ENCODE measurements at regions not wholly inside any gene's neighbourhood (a gene's known extent, or its start where the extent isn't known, plus 50 kb on each side); places are given as distances from the start of the nearest gene placed in this dataset.

DNA sequence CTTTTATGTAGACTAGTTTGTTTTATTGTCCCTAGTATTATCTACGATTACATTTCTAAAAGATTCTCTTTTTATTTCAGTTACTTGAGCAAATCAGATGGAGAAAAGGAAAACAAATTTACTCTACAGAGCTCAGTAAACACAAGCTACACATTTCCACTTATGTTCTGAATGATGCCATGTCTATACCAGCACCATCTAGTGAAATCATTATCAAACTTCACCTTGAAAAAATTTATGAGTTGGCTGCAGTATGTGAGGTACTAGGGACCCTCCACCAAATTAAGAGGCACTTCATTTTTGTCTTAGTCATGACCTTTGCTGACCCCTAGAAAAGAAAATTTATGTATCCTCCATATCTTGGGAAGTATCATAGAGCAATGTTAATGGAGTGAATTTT is 827.4 kb downstream of the SI start:
- DNase-seq (ENCODE audit: low read depth): no peak

DNA sequence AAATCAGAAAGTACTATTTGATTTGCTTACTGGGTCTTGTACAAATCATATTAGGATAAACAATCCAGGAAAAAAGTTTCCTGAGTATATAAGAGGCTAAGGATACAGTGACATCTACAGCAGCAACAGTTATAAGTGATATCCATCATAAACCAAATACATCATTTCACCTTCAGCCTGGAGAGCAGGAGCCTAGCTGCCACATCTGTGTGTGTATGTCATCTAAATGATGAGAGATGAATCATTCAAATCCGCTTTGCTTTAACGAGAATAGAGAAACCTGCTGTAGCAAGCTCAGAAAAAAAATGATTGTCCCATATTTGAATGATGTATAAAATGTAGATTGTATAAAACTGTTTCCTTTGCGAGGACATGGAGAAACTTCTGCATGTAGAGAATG is 841.4 kb downstream of the SI start:
- DNase-seq (ENCODE audit: low read depth): no peak

DNA sequence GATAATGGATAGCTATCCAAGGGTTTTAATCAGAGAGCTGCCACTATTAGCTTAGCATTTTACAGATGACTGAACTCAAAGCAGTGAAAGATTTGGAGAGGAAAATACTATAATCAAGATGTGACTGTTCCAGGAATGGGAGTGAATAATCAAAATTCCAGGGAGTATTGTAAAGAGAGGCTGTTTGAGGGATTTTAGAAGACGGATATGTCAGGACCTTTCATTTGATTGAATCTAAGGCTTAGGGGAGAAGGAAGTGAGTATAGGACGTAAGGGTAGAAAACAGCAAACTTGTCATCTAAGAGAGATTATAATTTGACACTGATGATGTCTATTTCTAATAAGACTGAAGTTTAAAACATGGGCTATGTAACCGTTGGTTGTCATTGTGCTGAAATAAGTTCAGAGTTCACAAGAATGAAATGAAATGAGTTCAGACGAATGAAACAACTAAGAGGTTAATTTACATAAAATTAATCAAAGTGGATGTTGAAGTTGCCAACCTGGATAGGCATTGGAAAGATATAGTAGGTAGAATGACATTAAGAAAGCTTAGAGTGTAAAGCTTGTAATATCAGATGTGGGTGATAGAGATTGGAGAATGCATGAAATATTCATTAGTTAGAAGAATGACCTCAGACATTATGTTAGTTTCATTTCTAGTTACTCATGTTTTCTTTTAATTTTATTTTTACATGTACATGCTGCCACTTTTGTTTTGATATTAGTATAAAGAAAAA is 842.8 kb downstream of the SI start:
- no peak for DNase-seq (ENCODE audit: low read depth)

DNA sequence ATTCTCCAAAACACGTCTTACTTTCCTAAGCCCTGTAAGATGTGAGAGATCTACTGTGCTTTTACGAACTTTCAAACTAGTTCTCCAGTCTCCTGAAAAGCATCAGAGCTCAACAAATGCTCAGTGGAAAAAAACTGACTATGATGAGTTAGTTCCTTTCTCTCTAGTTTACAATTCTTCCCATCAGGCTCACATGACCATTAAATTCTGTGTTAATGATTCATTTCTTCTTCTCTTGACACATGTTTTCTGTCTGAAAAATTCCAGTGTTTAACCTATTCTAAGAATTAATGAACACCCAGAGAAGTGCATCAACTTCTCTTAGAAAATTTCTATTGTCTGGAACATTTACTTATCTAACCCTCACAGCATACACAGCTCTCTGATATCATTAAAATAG is 844.3 kb downstream of the SI start:
- DNase-seq (ENCODE audit: low read depth): peak; percentile 7

DNA sequence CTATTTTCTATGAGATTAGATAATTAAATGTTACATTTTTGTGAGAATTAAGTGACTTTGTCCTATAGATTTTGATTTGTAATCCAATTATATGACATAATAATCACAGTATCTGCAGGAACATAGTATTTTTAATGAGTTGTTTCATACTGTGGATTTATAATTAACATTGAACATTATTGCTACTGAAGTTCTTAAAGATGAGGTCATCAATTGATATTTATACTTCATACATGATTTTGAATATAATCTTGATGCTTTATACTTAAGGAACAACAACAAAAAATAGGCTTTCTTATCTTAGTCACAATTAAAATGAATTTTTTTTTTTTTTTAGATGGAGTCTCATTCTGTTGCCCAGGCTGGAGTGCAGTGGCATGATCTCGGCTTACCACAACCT is 846.6 kb downstream of the SI start:
- DNase-seq (ENCODE audit: low read depth): no peak

DNA sequence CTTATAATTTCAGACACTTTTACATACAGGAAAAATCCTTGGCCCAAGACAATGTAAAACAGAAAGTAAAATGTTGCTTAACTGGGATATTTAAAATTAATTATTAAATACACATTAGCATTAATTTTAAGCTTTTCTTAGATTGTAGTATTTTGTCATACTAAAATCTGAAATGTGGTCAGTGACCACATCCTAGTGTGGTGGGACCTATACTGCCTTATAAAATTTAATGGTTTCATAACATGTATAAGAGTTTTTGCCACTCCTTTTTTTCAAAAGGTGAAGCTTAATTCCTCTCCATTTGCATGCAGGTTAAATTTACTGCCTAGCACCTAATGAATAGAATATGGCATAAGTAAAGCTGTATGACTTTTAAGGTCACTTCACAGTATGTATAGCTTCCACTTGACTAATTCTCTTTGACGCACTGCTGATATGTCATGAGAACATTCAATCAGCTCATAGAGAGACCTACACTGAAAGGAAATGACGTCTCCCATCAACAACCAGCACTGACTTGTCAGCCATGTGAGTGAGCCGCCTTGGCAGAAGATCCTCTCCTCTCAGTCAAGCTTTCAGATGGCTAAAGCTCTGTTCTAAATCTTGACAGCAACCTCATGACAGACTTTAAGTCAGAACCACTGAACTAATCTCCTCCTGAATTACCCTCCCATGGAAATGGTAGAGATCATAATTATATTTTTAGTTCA is 847.8 kb downstream of the SI start:
- no peak for DNase-seq (ENCODE audit: low read depth)

DNA sequence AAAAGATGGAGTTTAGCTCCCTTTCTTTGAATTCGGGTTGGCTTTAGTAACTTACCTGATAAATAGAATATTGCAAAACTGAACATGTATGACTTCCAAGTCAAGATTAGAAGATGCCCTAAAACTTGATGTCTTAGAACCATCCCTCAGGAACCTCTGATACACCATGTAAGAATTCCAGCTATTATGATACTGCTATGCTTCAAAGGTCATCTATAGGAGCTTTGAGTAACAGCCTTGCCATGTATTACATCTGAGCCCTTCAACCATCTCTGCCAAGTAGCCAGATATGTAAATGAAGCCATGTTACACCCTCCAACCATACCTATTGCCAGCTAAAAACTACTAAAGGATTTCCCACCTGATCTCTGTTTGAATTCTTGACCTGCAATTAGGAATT is 854.2 kb downstream of the SI start:
- no peak for DNase-seq (ENCODE audit: low read depth)

DNA sequence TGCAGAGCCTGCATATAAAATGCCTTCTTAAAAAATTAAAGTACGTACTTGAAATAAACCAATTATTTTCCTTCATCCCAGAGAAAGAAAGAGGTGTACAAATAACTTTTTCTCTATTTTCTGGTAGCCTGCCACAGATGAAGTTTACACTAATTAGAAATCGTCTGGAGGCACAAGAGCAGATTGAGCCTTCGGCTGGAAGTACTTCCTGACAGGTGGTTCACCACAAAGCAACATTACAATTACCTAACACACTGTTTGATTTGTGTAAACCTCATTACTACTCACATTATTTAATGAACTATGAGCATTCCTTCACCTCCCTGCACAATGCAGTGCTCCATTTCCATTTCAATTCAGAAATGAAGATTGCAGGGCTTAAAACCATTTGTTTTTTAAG is 856.1 kb downstream of the SI start:
- DNase-seq (ENCODE audit: low read depth): no peak

DNA sequence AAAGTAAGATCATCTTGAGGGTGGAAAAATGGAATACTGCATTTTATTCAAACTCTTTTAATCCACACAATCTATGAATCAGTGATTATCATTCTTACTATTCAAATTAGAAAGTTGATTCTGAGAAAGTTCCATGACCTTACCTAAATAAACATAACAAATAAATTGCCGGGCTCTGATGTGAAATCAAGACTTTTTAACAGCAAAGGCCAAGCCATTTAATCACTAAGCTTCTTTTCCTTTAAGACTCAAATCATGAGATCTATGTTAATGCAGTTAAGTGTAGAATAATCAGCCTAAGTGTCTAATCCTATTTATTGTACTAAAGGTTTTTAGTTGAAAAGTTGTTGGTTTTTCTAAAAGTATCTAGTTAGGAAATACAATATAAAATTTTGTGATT is 857.0 kb downstream of the SI start:
- DNase-seq (ENCODE audit: low read depth): no peak

DNA sequence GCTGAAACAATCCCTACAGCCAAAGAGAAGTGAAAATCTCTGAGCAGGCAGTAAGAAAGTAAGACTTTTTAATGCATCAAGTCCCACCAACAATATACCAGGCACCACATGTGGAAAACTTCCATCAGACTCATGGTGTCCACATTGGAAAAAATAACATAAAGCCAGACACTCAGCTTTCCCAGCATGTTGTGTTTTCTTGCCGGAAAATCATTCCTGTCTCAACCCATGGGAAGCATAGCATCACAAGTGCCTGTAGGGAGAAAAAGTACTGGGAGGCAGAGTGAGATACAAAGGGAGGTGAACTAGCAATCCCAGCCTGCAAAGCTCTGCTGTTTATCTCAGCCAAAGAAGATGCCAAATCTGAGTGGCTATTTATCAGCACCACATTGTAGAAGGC is 868.9 kb downstream of the SI start:
- DNase-seq (ENCODE audit: low read depth): no peak

DNA sequence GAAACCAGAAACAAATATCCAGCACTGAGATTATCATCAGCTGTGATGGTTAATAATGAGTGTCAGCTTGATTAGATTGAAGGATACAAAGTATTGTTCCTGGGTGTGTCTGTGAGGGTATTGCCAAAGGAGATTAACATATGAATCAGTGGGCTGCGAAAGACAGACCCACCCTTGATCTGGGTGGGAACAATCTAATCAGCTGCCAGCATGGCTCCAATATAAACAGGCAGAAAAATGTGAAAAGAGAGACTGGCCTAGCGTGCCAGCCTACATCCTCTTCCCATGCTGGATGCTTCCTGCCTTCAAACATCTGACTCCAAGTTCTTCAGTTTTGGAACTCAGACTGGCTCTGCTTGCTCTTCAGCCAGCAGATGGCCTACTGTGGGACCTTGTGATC is 869.5 kb downstream of the SI start:
- no peak for DNase-seq (ENCODE audit: low read depth)

DNA sequence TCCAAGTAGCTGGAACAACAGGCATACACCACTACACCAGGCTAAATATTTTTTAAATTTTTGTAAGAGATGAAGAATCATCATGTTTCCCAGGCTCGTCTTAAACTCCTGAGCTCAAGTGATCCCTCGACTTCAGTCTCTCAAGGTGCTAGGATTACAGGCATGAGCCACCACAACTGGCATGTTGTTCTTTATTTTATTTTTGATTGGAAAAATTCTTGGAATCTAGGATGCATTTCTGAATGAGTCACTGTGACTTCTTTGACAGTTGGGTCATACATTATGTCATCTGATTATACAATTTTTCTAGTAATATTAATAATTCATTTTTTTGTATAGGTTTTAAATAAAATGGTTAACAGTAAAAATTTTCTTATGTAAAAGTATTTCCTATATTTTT is 870.2 kb downstream of the SI start:
- peak; percentile 27 for DNase-seq (ENCODE audit: low read depth)

DNA sequence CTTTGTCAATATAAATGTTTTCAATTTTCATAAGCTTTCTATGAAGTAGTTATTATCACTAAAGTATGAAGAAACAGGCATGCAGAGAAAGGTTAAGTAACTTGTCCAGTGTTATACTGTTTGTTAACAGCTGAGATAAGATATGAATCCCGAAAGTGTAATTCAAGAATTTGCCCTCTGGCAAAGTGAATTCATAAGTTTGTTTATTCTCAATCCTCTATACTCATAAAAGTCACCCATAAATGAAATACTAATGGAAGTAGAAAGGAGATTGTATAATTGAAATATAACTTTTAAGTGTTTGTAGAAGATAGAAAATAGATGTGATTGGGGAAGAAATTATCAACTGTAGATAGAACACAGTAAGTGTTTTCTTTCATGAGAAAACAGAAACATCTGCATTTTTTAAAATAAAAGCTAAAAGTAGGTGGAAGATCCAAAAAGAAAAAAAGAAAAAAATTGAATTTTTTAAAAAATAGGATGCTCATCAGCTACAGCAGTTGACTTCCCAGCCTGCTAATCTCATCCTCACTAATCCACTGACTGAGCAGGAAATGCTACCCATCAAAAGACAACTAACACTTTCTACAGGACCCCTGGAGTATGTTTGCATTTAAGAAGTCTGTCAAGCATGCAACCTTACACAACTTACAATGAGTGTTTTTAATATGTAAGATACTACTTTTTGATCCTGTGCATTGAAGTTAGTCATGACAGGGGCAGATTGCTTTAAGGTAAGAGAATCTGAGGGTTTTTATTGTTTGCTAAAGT is 878.1 kb downstream of the SI start:
- DNase-seq (ENCODE audit: low read depth): peak; percentile 3

DNA sequence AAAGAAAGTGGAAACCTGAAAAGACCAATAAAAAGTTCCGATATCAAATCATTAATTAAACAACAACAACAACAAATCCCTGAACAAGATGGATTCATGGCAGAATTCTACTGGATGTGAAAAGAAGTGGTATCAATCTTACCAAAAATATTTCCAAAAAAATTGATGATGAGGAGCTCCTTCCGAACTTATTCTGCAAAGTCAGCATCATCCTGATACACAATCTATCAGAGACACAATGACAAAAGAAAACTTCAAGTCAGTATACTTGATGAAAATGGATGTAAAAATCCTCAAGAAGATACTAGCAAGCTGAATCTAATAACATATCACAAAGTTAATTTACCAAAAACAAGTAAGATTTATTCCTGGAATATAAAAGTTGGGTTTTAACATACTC is 881.8 kb downstream of the SI start:
- no peak for DNase-seq (ENCODE audit: low read depth)

DNA sequence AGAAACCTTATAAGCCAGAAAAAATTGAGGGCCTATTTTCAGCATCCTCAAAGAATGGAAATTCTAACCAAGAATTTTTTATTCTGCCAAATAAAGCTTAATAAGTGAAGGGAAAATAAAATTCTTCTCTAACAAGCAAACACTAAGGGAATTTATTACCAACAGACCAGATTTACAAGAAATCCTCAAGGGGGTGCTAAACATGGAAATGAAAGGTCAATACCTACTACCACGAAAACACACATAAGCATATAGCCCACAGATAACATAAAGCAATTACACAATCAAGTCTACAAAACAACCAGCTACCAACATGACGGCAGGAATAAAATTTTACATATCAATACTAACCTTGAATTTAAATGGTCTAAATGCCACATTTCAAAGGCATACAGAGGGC is 883.5 kb downstream of the SI start:
- no peak for DNase-seq (ENCODE audit: low read depth)

DNA sequence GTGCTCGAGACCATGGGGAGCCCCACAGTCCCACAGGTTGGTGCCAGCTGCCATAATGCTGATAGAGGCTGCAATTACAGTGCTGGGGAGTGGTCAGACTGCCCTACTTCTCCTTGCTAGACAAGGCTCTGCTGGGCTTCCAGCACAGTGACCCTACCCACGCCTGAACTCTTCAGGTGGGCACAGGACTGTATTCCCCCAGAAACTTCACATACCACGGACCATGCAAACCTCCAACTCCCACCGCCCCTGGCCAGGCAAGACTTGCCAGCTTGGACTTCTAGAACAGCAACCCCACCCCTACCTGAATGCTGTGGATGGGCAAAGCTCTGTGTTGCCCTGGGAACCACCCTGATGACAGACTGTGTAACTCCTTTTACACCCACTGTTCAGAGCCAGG is 885.3 kb downstream of the SI start:
- DNase-seq (ENCODE audit: low read depth): no peak

DNA sequence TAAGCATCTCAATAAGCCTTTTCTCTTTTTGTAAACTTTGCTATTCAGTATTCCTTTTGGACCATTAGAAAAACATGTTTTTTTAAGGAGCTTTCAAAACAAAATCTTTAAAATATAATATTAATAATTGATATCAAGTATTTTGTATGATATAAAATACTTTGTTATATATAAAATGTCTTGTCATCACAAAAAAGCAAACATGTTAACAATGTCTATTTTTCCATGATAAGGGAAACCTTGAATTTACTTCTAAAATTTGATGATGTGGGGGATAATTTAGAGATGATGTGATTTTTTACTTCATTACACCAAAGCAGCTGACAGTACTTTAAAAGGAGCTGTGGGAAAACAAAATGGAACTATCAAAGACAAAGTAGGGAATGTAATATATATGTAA is 887.7 kb downstream of the SI start:
- no peak for DNase-seq (ENCODE audit: low read depth)

DNA sequence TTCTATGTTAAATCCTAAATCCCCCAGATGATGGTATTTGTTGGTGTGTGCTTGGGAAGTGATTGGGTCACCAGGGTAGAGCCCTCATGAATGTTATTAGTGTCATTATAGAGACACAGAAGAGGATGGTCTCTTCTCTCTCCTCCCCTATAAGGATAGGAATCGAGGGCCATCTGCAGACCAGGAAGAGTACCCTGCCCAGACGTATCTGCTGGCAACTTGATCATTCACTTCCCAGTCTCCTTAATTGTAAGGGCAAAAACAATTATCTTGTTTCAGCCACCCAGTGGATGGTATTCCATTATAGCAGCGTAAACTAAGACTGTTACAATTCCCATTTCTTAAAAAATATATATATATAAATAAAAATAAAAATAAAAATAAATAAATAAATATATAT is 892.2 kb downstream of the SI start:
- no peak for DNase-seq (ENCODE audit: low read depth)

DNA sequence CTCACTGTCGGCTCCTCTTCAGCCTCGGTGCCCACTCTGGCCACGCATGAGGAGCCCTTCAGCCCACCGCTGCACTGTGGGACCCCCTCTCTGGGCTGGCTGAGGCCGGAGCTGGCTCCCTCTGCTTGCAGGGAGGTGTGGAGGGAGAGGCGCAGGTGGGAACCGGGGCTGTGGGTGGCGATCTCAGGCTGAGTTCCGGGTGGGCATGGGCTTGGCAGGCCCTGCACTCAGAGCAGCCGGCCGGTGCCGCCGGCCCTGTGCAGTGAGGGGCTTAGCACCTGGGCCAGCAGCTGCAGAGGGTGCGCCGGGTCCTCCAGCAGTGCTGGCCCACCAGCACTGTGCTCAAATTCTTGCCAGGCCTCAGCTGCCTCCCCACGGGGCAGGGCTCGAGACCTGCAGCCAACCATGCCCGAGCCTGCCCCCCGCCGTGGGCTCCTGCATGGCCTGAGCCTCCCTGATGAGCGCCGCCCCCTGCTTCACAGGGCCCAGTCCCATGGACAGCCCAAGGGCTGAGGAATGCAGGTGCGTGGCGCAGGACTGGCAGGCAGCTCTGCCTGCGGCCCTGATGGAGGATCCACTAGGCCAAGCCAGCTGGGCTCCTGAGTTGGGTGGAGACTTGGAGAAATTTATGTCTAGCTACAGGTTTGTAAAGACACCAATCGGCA is 899.1 kb downstream of the SI start:
- no peak for DNase-seq (ENCODE audit: low read depth)

DNA sequence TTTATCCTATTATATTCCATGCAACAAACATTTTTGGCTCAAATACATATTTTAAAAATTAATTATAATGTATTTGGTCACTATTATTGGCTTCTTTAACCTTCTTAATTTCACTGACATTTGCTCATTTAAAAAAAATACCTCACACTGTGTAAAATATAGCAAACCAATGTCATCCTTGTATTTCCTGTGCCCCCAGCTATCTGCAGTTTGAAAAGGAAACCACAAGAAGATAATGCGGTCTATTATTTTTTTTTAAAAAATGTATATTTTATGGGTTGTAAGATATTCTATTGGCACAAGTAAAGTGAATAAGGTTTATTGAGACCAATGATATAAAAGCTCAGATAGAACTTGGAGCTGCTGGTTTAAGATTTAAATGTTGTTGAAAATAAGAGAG is 904.2 kb downstream of the SI start:
- DNase-seq (ENCODE audit: low read depth): no peak

DNA sequence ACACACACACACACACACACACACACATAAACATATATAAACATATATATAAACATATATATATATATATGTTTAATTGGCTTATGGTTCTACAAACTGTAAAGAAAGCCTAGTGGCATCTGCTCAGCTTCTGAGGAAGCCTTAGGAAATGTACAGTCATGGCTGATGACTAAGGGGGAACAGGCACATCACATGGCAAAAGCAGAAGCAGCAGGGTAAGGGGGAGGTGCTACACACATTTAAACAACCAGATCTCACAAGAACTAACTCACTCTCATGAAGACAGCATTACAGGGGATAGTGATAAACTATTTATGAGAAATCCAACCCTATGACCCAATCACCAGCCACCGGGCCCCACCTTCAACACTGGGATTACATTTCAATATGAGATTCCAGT is 922.9 kb downstream of the SI start:
- peak; percentile 48 for DNase-seq (ENCODE audit: low read depth)

DNA sequence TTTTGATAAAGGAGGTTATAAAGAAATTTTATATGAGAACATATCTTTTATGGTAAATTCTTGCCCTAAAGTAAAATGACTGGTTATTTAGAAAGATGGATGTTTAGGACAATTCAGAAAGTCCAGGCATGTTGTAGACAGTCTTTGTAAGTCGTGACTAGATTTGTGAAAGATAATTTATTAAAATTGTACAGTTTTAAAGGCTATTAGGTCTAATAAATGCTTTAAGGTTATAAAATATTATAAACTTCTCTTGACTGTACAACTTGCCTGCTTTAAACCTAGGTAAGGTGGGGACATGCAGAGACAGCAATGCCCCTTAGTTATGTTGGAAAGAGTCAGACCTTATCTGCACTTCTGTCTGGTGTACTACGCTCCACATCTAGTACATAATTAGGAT is 933.5 kb downstream of the SI start:
- DNase-seq (ENCODE audit: low read depth): no peak

DNA sequence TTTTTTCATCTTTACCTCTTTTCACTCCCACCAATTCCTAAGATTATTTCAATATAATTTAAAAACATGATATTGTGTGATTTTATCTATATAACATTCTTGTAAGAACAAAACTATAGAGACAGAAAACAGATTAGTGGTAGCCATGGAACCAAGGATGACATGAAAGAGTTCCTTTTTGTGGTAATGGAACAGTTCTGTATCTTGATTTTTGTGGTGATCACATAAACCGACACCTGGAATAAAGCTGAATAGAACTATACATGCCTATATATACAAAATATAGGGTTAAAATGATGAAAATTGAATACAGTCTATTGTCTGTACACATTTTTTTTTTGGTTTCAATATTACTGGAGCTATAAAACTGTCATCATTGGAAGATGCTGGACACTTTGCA is 945.4 kb downstream of the SI start:
- DNase-seq (ENCODE audit: low read depth): no peak
